PC-9 (cell line): ENCODE measurements at regions not wholly inside any gene's neighbourhood (a gene's known extent, or its start where the extent isn't known, plus 50 kb on each side); places are given as distances from the start of the nearest gene placed in this dataset.

ENCODE experiments used
- BruUV-seq: library from RNA; stranded (reverse); fragments of 400-500 nt; replicated peaks from 2 replicates; lab custom pipeline; 2021; lab: Mats Ljungman, UMichigan
- CTCF ChIA-PET: fragments of 300-600 bp; sonication (Branson Sonifier 250); formaldehyde crosslinking; loops from one replicate; lab custom pipeline; 2022; ENCODE audit warnings: antibody characterized with exemption; lab: Charles Lee
- POLR2A ChIA-PET: fragments of 300-600 bp; sonication (Branson Sonifier 250); formaldehyde crosslinking; loops from one replicate; lab custom pipeline; 2022; ENCODE audit warnings: antibody characterized with exemption; ENCODE audit not compliant: unreplicated experiment; lab: Charles Lee
- DNase-seq, 2 experiments: peaks; one replicate each; pipeline versions ENCODE4 v3.0.0 to v3.0.0-alpha.2; 2015 to 2022; ENCODE audit warnings: mixed read lengths in 1 of 2
- H2AFZ ChIP-seq: fragments of 200-600 bp; sonication (generic); 2 replicates; pipeline ENCODE4 v1.8.1; 2017; ENCODE audit warnings: antibody characterized with exemption
- H3F3A ChIP-seq: fragments of 200-600 bp; sonication (generic); 2 replicates; pipeline ENCODE4 v1.8.1; 2017; ENCODE audit warnings: antibody characterized with exemption, mild to moderate bottlenecking, low read depth; ENCODE audit not compliant: insufficient read depth
- H3K27ac ChIP-seq: fragments of 200-600 bp; sonication (generic); 2 replicates; pipeline ENCODE4 v1.6.1; 2016; ENCODE audit warnings: mixed run types
- H3K27me3 ChIP-seq: fragments of 200-600 bp; sonication (generic); 2 replicates; pipeline ENCODE4 v1.6.1; 2016; ENCODE audit warnings: low read depth, mixed run types; ENCODE audit not compliant: insufficient read depth
- H3K36me3 ChIP-seq: fragments of 200-600 bp; sonication (generic); 2 replicates; pipeline ENCODE4 v1.6.1; 2016; ENCODE audit warnings: low read depth, mixed run types
- H3K4me1 ChIP-seq: fragments of 200-600 bp; sonication (generic); replicated peaks from 2 replicates; pipeline ENCODE4 v1.6.1; 2016; ENCODE audit warnings: mixed run types; ENCODE audit not compliant: insufficient read depth
- H3K4me2 ChIP-seq: fragments of 200-600 bp; sonication (generic); 2 replicates; pipeline ENCODE4 v1.6.1; 2017; ENCODE audit warnings: mixed run types
- H3K4me3 ChIP-seq: fragments of 200-600 bp; sonication (generic); 2 replicates; pipeline ENCODE4 v1.6.1; 2016; ENCODE audit warnings: mixed run types
- H3K79me2 ChIP-seq: fragments of 200-600 bp; sonication (generic); 2 replicates; pipeline ENCODE4 v1.6.1; 2017; ENCODE audit warnings: low read depth, mixed run types
- H3K9me2 ChIP-seq: fragments of 200-600 bp; sonication (generic); 2 replicates; pipeline ENCODE4 v1.8.1; 2017; ENCODE audit warnings: mild to moderate bottlenecking; ENCODE audit not compliant: insufficient read depth
- H3K9me3 ChIP-seq: fragments of 200-600 bp; sonication (generic); 2 replicates; pipeline ENCODE4 v1.8.1; 2016; ENCODE audit warnings: low read depth; ENCODE audit not compliant: insufficient read depth
- H4K20me1 ChIP-seq: fragments of 200-600 bp; sonication (generic); 2 replicates; pipeline ENCODE4 v1.8.1; 2017; ENCODE audit not compliant: insufficient read depth
- CTCF ChIP-seq: fragments of 200-600 bp; sonication (generic); conservative IDR thresholded peaks from 2 replicates; pipeline ENCODE4 v1.6.1; 2017; ENCODE audit warnings: mixed run types, antibody characterized with exemption, mild to moderate bottlenecking, moderate library complexity
- EZH2 ChIP-seq: fragments of 200-600 bp; sonication (generic); IDR thresholded peaks from 2 replicates; pipeline ENCODE4 v1.8.0; 2017; ENCODE audit warnings: antibody characterized with exemption, low read depth
- intact Hi-C: fragments of 100-400 bp; cut with micrococcal nuclease; formaldehyde crosslinking; loops from one replicate; pipeline ENCODE4 v1.10.0; 2022; ENCODE audit not compliant: unreplicated experiment

GRCh38 chr11:109041876-109042275 is 377.0 kb downstream of the DDX10 start:
- BruUV-seq, result no TSS peak

GRCh38 chr11:109043315-109043714 is 378.4 kb downstream of the DDX10 start:
- TF ChIP-seq CTCF, result no peak
- no peak for TF ChIP-seq EZH2
- ChIA-PET CTCF (no interaction called here), POLR2A (no interaction called here)
- Histone ChIP-seq H3K4me1 (no peaks in the 10 kb centered on the region), H3K36me3 (no peaks in the 10 kb centered on the region), H3K4me2 (no peak overlapping the region), H3K4me3 (no peak overlapping the region), H3K27ac (no peak overlapping the region), H4K20me1 (no peaks in the 10 kb centered on the region), H3K9me3 (no peaks in the 10 kb centered on the region), H3F3A (no peaks in the 10 kb centered on the region), H2AFZ (no peak overlapping the region), H3K27me3 (no peaks in the 10 kb centered on the region), H3K9me2 (no peaks in the 10 kb centered on the region), H3K79me2 (no peaks in the 10 kb centered on the region)
- DNase-seq, result no peak
- intact Hi-C loops, result no loop called here
- no TSS peak for BruUV-seq

More at GRCh38 chr11:109041876-109042275, 377.0 kb downstream of the DDX10 start:
- DNase-seq, result no peak
- no peak overlapping the region for H2AFZ ChIP-seq
- H3K9me3 ChIP-seq, result no peaks in the 10 kb centered on the region
- H3K36me3 ChIP-seq, result no peaks in the 10 kb centered on the region
- intact Hi-C loops, result loop anchor here (2.0 kb wide), 1 partner anchor 79 kb away; no protein-coding TSS in a partner anchor
- no peaks in the 10 kb centered on the region for H4K20me1 ChIP-seq
- CTCF ChIA-PET, result no interaction called here
- H3K4me3 ChIP-seq, result no peak overlapping the region
- TF ChIP-seq CTCF, result no peak
- no peak for TF ChIP-seq EZH2
- no peaks in the 10 kb centered on the region for H3K4me1 ChIP-seq
- no peaks in the 10 kb centered on the region for H3K79me2 ChIP-seq
- H3K9me2 ChIP-seq, result no peaks in the 10 kb centered on the region
- POLR2A ChIA-PET, result no interaction called here
- H3K27me3 ChIP-seq, result no peaks in the 10 kb centered on the region
- no peak overlapping the region for H3K4me2 ChIP-seq
- no peak overlapping the region for H3K27ac ChIP-seq
- H3F3A ChIP-seq, result no peaks in the 10 kb centered on the region

- Histone ChIP-seq H3K79me2 (no peaks in the 10 kb centered on the region), H3K27ac (no peak overlapping the region), H3K4me2 (no peak overlapping the region), H4K20me1 (no peaks in the 10 kb centered on the region), H3K9me2 (0 out of 2 replicates have a peak, but pooled peaks cover 3% of the 10 kb centered on the region), H3K4me1 (no peaks in the 10 kb centered on the region), H3K9me3 (no peaks in the 10 kb centered on the region), H3K36me3 (no peaks in the 10 kb centered on the region), H3K27me3 (no peaks in the 10 kb centered on the region), H2AFZ (no peak overlapping the region), H3K4me3 (no peak overlapping the region), H3F3A (no peaks in the 10 kb centered on the region)
- BruUV-seq, result no TSS peak
- TF ChIP-seq EZH2, result no peak
- no peak for TF ChIP-seq CTCF
- ChIA-PET CTCF (no interaction called here), POLR2A (no interaction called here)
- intact Hi-C loops, result no loop called here
- DNase-seq, result no peak
These were observed 375.6 kb upstream of the C11orf87 start for GRCh38 chr11:109046284-109046992.
